GM12872 (cell line): ENCODE measurements at regions not wholly inside any gene's neighbourhood (a gene's known extent, or its start where the extent isn't known, plus 50 kb on each side); places are given as distances from the start of the nearest gene placed in this dataset.

Experiments
- TF ChIP-seq, protein P1 (sequence below): IDR thresholded peaks from 3 replicates; pipeline ENCODE4 v1.5.1; 2011; ENCODE audit warnings: low read depth, mild to moderate bottlenecking, low read length, moderate library complexity; ENCODE audit not compliant: insufficient read depth

DNA sequence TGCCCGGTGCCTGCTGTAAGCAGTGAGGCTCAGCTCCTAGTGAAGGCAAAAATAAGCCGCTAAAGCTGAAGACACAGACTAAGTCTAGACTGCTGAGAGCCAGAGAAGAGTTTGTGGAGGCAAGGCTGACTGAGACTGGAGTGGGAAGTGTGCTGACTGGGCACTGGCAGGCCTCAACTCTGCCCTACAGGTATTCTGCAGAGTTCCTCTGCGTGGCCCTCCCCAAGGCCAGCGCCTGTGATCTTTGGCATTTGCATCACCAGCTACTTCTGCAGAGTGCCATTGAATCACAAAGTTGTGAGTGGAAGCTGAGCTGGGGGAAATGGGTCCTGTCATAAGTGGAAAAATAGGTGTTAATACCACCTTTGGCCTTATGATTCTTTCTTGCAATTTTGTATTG is 905.7 kb downstream of the PLA2G4A start:
- TF ChIP-seq, protein P1, sequence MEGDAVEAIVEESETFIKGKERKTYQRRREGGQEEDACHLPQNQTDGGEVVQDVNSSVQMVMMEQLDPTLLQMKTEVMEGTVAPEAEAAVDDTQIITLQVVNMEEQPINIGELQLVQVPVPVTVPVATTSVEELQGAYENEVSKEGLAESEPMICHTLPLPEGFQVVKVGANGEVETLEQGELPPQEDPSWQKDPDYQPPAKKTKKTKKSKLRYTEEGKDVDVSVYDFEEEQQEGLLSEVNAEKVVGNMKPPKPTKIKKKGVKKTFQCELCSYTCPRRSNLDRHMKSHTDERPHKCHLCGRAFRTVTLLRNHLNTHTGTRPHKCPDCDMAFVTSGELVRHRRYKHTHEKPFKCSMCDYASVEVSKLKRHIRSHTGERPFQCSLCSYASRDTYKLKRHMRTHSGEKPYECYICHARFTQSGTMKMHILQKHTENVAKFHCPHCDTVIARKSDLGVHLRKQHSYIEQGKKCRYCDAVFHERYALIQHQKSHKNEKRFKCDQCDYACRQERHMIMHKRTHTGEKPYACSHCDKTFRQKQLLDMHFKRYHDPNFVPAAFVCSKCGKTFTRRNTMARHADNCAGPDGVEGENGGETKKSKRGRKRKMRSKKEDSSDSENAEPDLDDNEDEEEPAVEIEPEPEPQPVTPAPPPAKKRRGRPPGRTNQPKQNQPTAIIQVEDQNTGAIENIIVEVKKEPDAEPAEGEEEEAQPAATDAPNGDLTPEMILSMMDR, result no peak

DNA sequence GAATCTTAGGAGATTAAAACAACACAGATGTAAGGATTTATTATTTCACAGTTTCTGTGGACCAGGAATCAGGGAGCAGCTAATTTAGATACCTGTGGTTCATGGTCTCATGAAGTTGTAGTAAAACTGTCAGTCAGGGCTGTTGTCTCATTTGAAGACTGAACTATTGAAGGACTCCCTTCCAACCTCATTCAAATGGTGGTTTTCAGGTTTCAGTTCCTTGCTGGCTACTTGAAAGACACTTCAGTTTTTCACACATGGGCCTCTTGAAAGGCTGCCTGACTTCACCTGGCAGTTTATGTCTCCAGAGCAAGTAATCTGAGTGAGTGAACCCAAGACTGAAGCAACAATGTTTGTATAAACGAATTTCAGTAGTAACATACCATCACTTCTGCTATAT is 915.9 kb downstream of the PLA2G4A start:
- TF ChIP-seq, protein P1, result no peak

DNA sequence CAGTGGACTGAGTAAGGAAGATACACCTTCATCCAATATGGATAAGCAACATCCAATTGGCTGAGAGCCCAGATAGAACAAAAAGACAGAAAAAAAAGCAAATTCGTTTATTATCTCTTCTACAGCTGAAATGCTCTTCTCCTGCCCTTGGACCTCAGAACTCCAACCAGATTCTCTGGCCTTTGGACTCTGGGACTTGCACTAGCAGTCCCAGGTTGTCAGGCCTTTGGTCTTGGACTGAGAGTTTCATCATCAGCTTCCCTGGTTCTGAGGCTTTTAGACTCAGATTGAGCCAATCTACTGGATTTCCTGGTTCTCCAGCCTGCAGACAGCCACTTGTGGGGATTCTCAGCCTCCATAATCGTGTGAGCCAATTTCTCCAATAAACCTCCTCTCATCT is 926.8 kb downstream of the PLA2G4A start:
- TF ChIP-seq, protein P1, result no peak

DNA sequence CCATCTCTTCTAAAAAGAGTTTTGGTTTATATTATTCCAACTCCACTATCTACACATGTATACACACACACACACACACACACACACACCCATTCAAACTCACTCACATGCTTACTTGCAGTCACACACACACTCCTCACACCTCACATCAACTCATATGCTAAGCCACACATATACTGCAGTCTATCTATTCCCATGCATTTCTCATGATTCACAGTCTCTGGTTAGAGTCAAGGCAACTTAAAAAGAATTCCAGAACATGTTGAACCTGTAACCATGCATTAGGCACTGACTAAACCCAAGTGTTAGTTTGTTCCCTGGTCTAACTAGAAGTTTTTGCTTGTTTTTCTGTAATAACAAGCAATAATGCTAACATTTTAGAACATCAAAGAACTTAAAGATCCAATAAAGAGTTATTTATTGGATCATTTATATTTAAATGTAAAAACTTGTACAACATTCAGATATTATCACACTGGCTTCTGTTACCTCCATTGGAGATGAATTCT is 931.1 kb downstream of the PLA2G4A start:
- TF ChIP-seq, protein P1, result no peak

DNA sequence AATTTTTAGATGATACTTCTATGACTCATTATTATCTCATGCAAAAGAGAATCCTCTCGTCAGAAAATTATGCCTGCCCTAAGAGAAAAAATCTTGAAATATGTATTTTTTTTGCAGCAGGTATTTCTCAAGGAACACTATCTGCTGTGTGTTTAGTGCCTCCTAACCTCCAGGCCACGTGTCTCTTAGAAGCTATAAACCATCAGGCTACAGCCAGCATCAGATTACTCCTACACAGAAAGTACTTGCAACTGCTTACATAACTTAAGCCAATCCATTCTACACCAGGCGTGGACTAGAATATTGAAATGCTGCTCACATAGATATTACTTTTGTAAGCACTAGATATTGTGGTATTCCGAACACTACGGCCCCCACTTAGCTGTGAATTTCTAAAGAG is 933.4 kb downstream of the PLA2G4A start:
- TF ChIP-seq, protein P1, result no peak

DNA sequence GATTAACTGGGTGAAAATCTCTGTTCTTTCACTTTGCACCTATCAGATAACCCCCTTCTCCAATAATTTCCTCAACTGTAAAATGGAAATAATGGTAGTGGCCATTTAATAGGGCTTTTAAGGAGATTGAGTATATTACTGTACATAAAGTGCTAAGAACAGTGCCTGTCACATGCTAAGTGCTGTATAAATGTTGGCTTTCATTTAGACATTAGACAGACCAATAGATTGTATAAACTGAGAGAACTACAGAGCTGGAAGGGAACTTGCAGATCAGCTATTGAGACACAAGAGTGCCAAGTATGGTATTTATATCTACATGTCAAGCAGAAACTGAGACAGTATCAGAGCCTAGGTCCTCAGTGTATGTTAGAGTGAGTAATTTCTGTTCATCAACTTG is 934.7 kb downstream of the PLA2G4A start:
- TF ChIP-seq, protein P1, result no peak

DNA sequence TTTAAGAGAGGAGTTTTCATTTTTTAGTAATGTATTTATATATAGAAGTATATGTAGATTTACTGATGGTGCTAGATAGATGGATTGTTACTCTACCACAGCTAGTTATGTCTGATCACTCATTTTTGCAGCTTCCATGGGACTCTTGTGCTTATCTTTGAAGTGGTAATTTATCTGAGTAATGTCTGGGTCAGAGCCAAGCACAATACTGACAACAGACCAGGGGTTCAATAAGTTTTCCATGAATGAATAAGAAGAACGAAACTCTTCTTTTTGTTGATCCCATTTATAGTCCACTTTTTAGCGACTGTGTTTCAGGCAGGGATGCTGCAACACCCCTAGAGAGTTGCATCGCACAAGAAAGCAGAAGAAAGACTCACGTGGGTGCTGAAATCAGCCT is 935.2 kb downstream of the PLA2G4A start:
- TF ChIP-seq, protein P1, result no peak

DNA sequence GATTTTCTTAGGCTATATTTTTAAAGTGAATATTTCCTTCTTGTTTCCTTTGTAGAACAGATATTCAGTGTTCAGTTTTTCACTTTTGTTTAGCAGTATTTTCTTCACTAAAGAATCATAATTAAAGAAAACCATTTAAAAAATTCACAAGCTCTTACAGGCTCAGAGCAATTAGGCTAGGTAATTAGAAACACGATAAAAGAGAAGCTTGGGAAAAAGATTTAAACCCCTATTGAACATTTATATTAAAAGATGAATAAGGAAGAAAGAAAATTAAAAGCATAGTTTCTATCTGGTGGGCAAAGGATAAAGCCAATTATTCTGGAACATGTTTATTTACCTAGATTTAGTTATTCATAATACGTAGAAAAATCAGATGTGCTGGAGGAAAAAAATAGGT is 942.6 kb downstream of the PLA2G4A start:
- TF ChIP-seq, protein P1, result no peak
